B cell (primary cell): ENCODE measurements at regions not wholly inside any gene's neighbourhood (a gene's known extent, or its start where the extent isn't known, plus 50 kb on each side); places are given as distances from the start of the nearest gene placed in this dataset.

ENCODE experiments used
- CTCF ChIP-seq: fragments of 200-600 bp; IDR thresholded peaks from one replicate; pipeline ENCODE4 v1.8.0; 2022; ENCODE audit warnings: antibody characterized with exemption, mild to moderate bottlenecking
- EZH2 ChIP-seq: IDR thresholded peaks from 2 replicates; pipeline ENCODE4 v1.6.1; 2012; ENCODE audit warnings: borderline replicate concordance, low read depth, mild to moderate bottlenecking, moderate library complexity, low read length; ENCODE audit not compliant: insufficient read depth, poor library complexity, severe bottlenecking

- TF ChIP-seq CTCF: no peak
- no peak for TF ChIP-seq EZH2
Observed at GRCh38 chr3:70620367-70620766, 307.9 kb upstream of the MDFIC2 start.
